ENCODE measurements at regions not wholly inside any gene's neighbourhood (a gene's known extent, or its start where the extent isn't known, plus 50 kb on each side); places are given as distances from the start of the nearest gene placed in this dataset.

GRCh38 chr4:133045288-133045687 is 103.8 kb upstream of the PCDH10 start:
- TF ChIP-seq, protein P1, sequence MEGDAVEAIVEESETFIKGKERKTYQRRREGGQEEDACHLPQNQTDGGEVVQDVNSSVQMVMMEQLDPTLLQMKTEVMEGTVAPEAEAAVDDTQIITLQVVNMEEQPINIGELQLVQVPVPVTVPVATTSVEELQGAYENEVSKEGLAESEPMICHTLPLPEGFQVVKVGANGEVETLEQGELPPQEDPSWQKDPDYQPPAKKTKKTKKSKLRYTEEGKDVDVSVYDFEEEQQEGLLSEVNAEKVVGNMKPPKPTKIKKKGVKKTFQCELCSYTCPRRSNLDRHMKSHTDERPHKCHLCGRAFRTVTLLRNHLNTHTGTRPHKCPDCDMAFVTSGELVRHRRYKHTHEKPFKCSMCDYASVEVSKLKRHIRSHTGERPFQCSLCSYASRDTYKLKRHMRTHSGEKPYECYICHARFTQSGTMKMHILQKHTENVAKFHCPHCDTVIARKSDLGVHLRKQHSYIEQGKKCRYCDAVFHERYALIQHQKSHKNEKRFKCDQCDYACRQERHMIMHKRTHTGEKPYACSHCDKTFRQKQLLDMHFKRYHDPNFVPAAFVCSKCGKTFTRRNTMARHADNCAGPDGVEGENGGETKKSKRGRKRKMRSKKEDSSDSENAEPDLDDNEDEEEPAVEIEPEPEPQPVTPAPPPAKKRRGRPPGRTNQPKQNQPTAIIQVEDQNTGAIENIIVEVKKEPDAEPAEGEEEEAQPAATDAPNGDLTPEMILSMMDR (IDR thresholded peaks at IDR 0.05; ENCODE audit: insufficient read depth, low read length) = no peak
- TF ChIP-seq GABPA (IDR thresholded peaks at IDR 0.05; ENCODE audit: low read depth) = no peak
- no peak for TF ChIP-seq POLR2AphosphoS5 (IDR thresholded peaks at IDR 0.05; ENCODE audit: low read depth)
- TF ChIP-seq SPI1 (IDR thresholded peaks at IDR 0.05; ENCODE audit: borderline replicate concordance, low read depth) = no peak
- no peak for TF ChIP-seq REST (IDR thresholded peaks at IDR 0.05; ENCODE audit: insufficient replicate concordance, low read depth)
- Histone ChIP-seq H3K27ac (replicated peaks) (no peak overlapping the region), H3K4me3 (replicated peaks; ENCODE audit: insufficient read depth, low read length) (no peak overlapping the region), H3K27me3 (ENCODE audit: insufficient read depth, poor library complexity, severe bottlenecking) (no peaks in the 10 kb centered on the region)
- no peak for DNase-seq (ENCODE audit: low read depth in 1 of 2, low spot score in 1 of 2)

DNA sequence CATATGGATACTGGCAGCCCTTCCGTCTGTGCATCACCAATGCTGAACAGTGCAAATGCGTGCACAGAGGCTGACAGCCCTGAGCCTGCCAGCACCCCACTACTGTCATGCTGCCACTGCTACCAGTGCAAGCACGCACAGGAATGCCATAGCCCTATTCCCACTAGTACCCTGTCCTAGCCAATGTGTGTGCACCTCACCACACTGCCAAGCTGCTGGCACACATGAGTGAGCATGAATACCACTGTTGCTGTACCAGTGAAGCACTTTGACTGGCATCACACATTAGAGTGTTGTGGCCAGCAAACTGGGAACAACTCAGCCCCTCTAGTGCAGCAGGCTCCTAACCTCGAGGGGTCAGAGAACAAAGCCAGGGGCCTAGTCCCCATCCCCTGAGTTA is 102.9 kb upstream of the PCDH10 start:
- Histone ChIP-seq H3K27ac (replicated peaks) (no peak overlapping the region), H3K4me3 (replicated peaks; ENCODE audit: insufficient read depth, low read length) (no peak overlapping the region), H3K27me3 (ENCODE audit: insufficient read depth, poor library complexity, severe bottlenecking) (no peaks in the 10 kb centered on the region)
- no peak for DNase-seq (ENCODE audit: low read depth in 1 of 2, low spot score in 1 of 2)
- TF ChIP-seq, protein P1 (IDR thresholded peaks at IDR 0.05; ENCODE audit: insufficient read depth, low read length) = no peak

GRCh38 chr4:133058701-133059100 is 90.4 kb upstream of the PCDH10 start:
- TF ChIP-seq, protein P1 (IDR thresholded peaks at IDR 0.05; ENCODE audit: insufficient read depth, low read length) = no peak
- TF ChIP-seq GABPA (IDR thresholded peaks at IDR 0.05; ENCODE audit: low read depth) = no peak
- no peak for TF ChIP-seq REST (IDR thresholded peaks at IDR 0.05; ENCODE audit: insufficient replicate concordance, low read depth)
- TF ChIP-seq SPI1 (IDR thresholded peaks at IDR 0.05; ENCODE audit: borderline replicate concordance, low read depth) = no peak
- no peak for TF ChIP-seq POLR2AphosphoS5 (IDR thresholded peaks at IDR 0.05; ENCODE audit: low read depth)
- no peak for DNase-seq (ENCODE audit: low read depth in 1 of 2, low spot score in 1 of 2)
- H3K27me3 ChIP-seq (ENCODE audit: insufficient read depth, poor library complexity, severe bottlenecking) = no peaks in the 10 kb centered on the region
- no peak overlapping the region for H3K4me3 ChIP-seq (replicated peaks; ENCODE audit: insufficient read depth, low read length)
- no peak overlapping the region for H3K27ac ChIP-seq (replicated peaks)

GRCh38 chr4:133059117-133059516 is 90.0 kb upstream of the PCDH10 start:
- no peak overlapping the region for H3K27ac ChIP-seq (replicated peaks)
- TF ChIP-seq GABPA (IDR thresholded peaks at IDR 0.05; ENCODE audit: low read depth) (no peak), POLR2AphosphoS5 (IDR thresholded peaks at IDR 0.05; ENCODE audit: low read depth) (no peak), SPI1 (IDR thresholded peaks at IDR 0.05; ENCODE audit: borderline replicate concordance, low read depth) (no peak), REST (IDR thresholded peaks at IDR 0.05; ENCODE audit: insufficient replicate concordance, low read depth) (no peak)
- TF ChIP-seq, protein P1 (IDR thresholded peaks at IDR 0.05; ENCODE audit: insufficient read depth, low read length) = no peak
- H3K4me3 ChIP-seq (replicated peaks; ENCODE audit: insufficient read depth, low read length) = no peak overlapping the region
- H3K27me3 ChIP-seq (ENCODE audit: insufficient read depth, poor library complexity, severe bottlenecking) = no peaks in the 10 kb centered on the region
- no peak for DNase-seq (ENCODE audit: low read depth in 1 of 2, low spot score in 1 of 2)
